Heart left ventricle (tissue), 16 donors: ENCODE measurements at regions not wholly inside any gene's neighbourhood (a gene's known extent, or its start where the extent isn't known, plus 50 kb on each side); places are given as distances from the start of the nearest gene placed in this dataset.

ENCODE experiments used
- ATAC-seq, 4 donors: fragments of 200-7000 bp; cut with Tn5 transposase; one replicate each; pipeline ENCODE4 v1.9.1; 2020 to 2022; ENCODE audit warnings: moderate library complexity in 4 of 4, mild to moderate bottlenecking in 3 of 4, moderate number of reproducible peaks in 1 of 4
- DNase-seq, 5 donors: peaks; one replicate each; pipeline ENCODE4 v3.0.0-alpha.2; 2020
- H3K27ac ChIP-seq, 12 donors: fragments of 200-600 bp; sonication (generic) in 4 of 12; one replicate each; pipeline versions ENCODE4 v1.5.0 to v1.8.0; 2016 to 2022; ENCODE audit warnings: mild to moderate bottlenecking in 2 of 12
- H3K27me3 ChIP-seq, 9 donors: fragments of 200-600 bp; sonication (generic) in 2 of 9; one replicate each; pipeline versions ENCODE4 v1.5.1 to v1.8.0; 2016 to 2022; ENCODE audit warnings: mild to moderate bottlenecking in 3 of 9
- H3K36me3 ChIP-seq, 9 donors: fragments of 200-600 bp; sonication (generic) in 2 of 9; one replicate each; pipeline versions ENCODE4 v1.5.0 to v1.8.0; 2018 to 2022; ENCODE audit warnings: mild to moderate bottlenecking in 2 of 9
- H3K4me1 ChIP-seq, 12 donors: fragments of 200-600 bp; sonication (generic) in 4 of 12; one replicate each; pipeline versions ENCODE4 v1.5.0 to v1.8.0; 2016 to 2022; ENCODE audit warnings: mild to moderate bottlenecking in 3 of 12
- H3K4me3 ChIP-seq, 12 donors: fragments of 200-600 bp; sonication (generic) in 4 of 12; one replicate each; pipeline versions ENCODE4 v1.5.0 to v1.8.0; 2017 to 2022; ENCODE audit warnings: mild to moderate bottlenecking in 9 of 12, moderate library complexity in 4 of 12
- H3K9me3 ChIP-seq, 12 donors: fragments of 200-600 bp; sonication (generic) in 4 of 12; one replicate each; pipeline versions ENCODE4 v1.5.0 to v1.8.0; 2016 to 2022; ENCODE audit warnings: mild to moderate bottlenecking in 1 of 12
- POLR2A ChIP-seq, 2 donors: fragments of 450-650 bp; IDR thresholded peaks; one replicate each; pipeline ENCODE4 v1.6.1; 2017; ENCODE audit warnings: antibody characterized with exemption in 2 of 2, mild to moderate bottlenecking in 2 of 2, moderate library complexity in 2 of 2
- WGBS, 4 donors: extraction: QIAGEN DNeasy Blood & Tissue Kit in 2 of 4; methylation state at CpG; one replicate each; pipeline versions ENCODE4 v1.1.5 to v1.1.7; 2013 to 2018; 5-methylcytosine and 5-hydroxymethylcytosine counted together
- intact Hi-C, 10 donors: fragments of 100-400 bp; cut with DNase I; formaldehyde crosslinking; loops; one replicate each; pipeline versions ENCODE4 v1.11.1 to v1.14.2; 2022
- TF ChIP-seq, protein P1 (sequence below), 12 donors: fragments of 200-600 bp; sonication (generic) in 4 of 12; IDR thresholded peaks; one replicate each; pipeline versions ENCODE4 v1.5.0 to v1.8.0; 2018 to 2022; ENCODE audit warnings: antibody characterized with exemption in 12 of 12, mild to moderate bottlenecking in 5 of 12
- donor health status: ischemic (EF 13 %, LVEDD 7.1; RV severe dilation, severe dysfunction).
- donor health status: healthy with polysubstance abuse.
- donor health status: DM: no; HTN: yes; CAD: no.
- donor health status: DM: no; HTN: no; CAD: no.
- donor health status: ischemic (EF 25% LVEDD 6.9; RV normal size, moderate dysfunction).
- donor health status: ischemic (EF 25% LVEDD 5.7; RV mildly dilated, moderate dysfunction).
- donor health status: healthy.
- donor health status: DM: yes; HTN: yes; CAD: no.
- donor health status: ischemic (EF 35%, LVEDD 5.7; RV mildly dilated, moderate dysfunction).
- donor health status: nonischemic (EF 11% LVEDD 7.7; RV severe dilation, severe dysfunction).
- donor health status: DM: yes; HTN: yes; CAD: no.
- donor health status: PGD.
- donor health status: ischemic (EF 29% LVEDD 5.4; RV normal size, mild dysfunction).
- donor health status: nonischemic (EF 23%, LVEDD 6.1; RV moderate dilation, normal function).

DNA sequence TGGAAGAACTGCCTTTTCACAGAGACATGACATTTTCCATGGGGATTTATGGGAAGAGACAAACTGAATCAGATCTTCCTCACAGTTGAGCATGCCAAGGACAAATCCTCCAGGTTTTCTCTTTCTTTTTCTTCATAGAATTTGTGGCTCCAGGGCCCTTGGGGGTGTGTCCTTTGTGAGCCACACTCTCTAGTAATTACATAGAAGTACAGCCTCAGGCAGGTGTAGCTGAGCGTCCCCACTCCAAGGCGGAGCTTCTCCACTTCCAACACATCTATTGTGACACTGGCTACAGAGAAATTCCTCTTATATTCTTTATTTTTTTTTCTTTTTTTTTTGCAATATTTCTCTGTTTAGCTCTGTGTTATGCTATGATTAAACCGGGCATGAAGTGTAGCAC lies 420.5 kb upstream of the CD180 start:
- Histone ChIP-seq H3K27ac (no peak overlapping the region), H3K36me3 (no peaks in the 10 kb centered on the region), H3K9me3 (peaks cover 0 to 4% (median 0%) of the 10 kb centered on the region in 12 donors), H3K4me3 (no peak overlapping the region), H3K4me1 (peaks cover 0 to 10% (median 0%) of the 10 kb centered on the region in 12 donors), H3K27me3 (no peaks in the 10 kb centered on the region)
- intact Hi-C loops = loop anchor here in 1 of 10 donors (10.0 kb wide), 1 partner anchor 72 kb away; no protein-coding TSS in a partner anchor
- DNase-seq (no peak), ATAC-seq (no peak)
- WGBS, 4 donors = 88 to 94% (median 92%) methylated on average over 3 of the region's 3 CpGs
- TF ChIP-seq, protein P1, sequence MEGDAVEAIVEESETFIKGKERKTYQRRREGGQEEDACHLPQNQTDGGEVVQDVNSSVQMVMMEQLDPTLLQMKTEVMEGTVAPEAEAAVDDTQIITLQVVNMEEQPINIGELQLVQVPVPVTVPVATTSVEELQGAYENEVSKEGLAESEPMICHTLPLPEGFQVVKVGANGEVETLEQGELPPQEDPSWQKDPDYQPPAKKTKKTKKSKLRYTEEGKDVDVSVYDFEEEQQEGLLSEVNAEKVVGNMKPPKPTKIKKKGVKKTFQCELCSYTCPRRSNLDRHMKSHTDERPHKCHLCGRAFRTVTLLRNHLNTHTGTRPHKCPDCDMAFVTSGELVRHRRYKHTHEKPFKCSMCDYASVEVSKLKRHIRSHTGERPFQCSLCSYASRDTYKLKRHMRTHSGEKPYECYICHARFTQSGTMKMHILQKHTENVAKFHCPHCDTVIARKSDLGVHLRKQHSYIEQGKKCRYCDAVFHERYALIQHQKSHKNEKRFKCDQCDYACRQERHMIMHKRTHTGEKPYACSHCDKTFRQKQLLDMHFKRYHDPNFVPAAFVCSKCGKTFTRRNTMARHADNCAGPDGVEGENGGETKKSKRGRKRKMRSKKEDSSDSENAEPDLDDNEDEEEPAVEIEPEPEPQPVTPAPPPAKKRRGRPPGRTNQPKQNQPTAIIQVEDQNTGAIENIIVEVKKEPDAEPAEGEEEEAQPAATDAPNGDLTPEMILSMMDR (IDR thresholded peaks at IDR 0.05) = no peak
- TF ChIP-seq POLR2A (IDR thresholded peaks at IDR 0.05) = no peak

DNA sequence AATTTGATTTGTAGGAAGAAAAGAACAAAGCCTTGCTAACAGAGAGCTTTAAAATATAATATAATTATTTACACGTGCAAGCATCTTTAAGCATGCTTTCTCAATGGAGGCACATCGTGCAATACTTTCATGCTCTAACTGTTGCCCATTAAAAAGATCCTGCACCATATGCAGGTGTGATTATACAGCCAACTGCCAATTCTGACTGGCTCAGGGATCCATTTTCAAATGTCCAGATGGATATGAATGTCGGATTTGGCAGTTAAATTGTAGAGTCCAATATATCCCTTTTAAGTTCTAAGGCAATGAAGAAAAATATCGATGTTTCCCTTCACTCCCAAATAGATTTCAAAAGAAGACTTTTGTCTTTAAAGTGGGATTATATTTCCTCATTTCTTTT lies 416.4 kb upstream of the CD180 start:
- H3K27me3 ChIP-seq = no peaks in the 10 kb centered on the region
- DNase-seq (no peak), ATAC-seq (no peak)
- H3K36me3 ChIP-seq = no peaks in the 10 kb centered on the region
- TF ChIP-seq, protein P1 (IDR thresholded peaks at IDR 0.05) = no peak
- no peak for TF ChIP-seq POLR2A (IDR thresholded peaks at IDR 0.05)
- no peak overlapping the region for H3K4me3 ChIP-seq
- H3K9me3 ChIP-seq = peaks cover 0 to 4% (median 0%) of the 10 kb centered on the region in 12 donors
- H3K4me1 ChIP-seq = no peaks in the 10 kb centered on the region
- intact Hi-C loops = loop anchor here in 1 of 10 donors (10.0 kb wide), 1 partner anchor 68 kb away; no protein-coding TSS in a partner anchor
- WGBS, 4 donors = 89 to 91% (median 90%) methylated on average over 4 of the region's 4 CpGs
- no peak overlapping the region for H3K27ac ChIP-seq

DNA sequence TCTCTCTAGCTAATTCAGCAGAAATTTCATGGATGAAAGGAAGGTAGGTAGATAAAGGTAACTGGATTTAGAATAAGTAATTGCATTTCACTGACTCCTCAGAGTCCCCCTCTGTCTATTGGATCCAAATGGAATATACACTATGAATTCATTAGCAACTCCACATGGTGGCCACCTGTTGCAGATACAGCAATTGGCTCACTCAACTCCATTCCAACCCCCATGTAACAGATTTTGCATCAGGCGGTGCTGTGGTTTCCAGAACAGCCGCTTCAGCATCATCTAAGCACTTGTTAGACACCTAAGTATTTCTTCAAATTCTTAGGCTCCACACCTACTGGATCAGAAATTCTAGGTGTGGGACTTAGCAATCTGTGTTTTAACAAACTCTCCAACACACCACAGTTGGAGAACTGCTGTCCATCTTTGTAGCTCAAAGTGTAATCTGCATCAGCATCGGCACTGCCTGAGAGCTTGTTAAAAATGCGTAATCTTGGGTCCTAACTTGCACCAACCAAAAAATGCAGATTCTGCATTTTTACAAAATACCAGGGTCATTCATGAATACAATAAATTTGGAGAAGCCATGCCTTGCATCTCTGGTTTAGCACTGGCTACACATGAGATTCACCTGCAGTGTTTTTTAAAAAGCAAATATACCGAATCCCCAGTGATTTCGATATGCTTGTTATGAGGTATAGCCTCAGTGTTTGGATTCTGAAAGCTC lies 413.8 kb upstream of the CD180 start:
- no peak overlapping the region for H3K27ac ChIP-seq
- peaks cover 0 to 2% (median 0%) of the 10 kb centered on the region in 12 donors for H3K9me3 ChIP-seq
- ATAC-seq = no peak
- H3K4me3 ChIP-seq = no peak overlapping the region
- intact Hi-C loops = loop anchor here in 1 of 10 donors (10.0 kb wide), 1 partner anchor 66 kb away; no protein-coding TSS in a partner anchor
- H3K27me3 ChIP-seq = no peaks in the 10 kb centered on the region
- no peaks in the 10 kb centered on the region for H3K4me1 ChIP-seq
- TF ChIP-seq, protein P1 (IDR thresholded peaks at IDR 0.05) = no peak
- TF ChIP-seq POLR2A (IDR thresholded peaks at IDR 0.05) = no peak
- 77 to 93% (median 88%) methylated on average over 6 of the region's 6 CpGs for whole genome bisulfite sequencing, 4 donors
- no peak for DNase-seq
- H3K36me3 ChIP-seq = no peaks in the 10 kb centered on the region

DNA sequence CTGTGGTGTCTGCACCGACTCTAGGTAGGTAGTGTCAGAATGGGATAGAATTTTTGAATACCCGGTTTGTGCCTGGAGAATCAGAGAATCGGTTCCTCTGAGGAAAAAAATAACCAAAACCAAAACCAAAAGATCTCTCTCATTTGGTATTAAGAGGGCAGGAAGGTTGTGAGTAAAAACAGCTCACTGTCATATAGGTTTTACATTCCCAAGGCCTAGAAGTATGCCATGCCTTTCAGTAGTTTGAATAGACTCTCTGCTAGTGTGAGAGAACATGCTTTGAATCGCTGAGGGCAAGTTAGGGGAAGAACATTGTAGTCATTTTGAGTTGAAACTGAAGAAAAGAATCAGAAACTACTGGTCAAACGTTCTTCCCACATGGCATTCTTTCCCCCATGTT lies 411.4 kb upstream of the CD180 start:
- DNase-seq (no peak), ATAC-seq (no peak)
- no peaks in the 10 kb centered on the region for H3K36me3 ChIP-seq
- WGBS, 4 donors = 87 to 94% (median 90%) methylated on average over 5 of the region's 5 CpGs
- intact Hi-C loops = no loop called here
- TF ChIP-seq, protein P1 (IDR thresholded peaks at IDR 0.05) = no peak
- H3K27me3 ChIP-seq = no peaks in the 10 kb centered on the region
- H3K27ac ChIP-seq = no peak overlapping the region
- H3K4me3 ChIP-seq = no peak overlapping the region
- peaks cover 0 to 3% (median 0%) of the 10 kb centered on the region in 12 donors for H3K9me3 ChIP-seq
- no peaks in the 10 kb centered on the region for H3K4me1 ChIP-seq
